ELR (cell line): ENCODE measurements at regions not wholly inside any gene's neighbourhood (a gene's known extent, or its start where the extent isn't known, plus 50 kb on each side); places are given as distances from the start of the nearest gene placed in this dataset.
"Not testable (repeated sequence)": the region's sequence is repeated elsewhere in the genome, so short reads cannot be mapped to it uniquely, and the experiment has no call there.

Source experiments
- DNase-seq: peaks from one replicate; pipeline ENCODE4 v3.0.0-alpha.2; 2015; ENCODE audit warnings: low read depth

GRCh38 chr9:28999057-28999456 is 1425.8 kb upstream of the C9orf72 start:
- DNase-seq, result no peak

GRCh38 chr9:28999806-29000205 is 1426.5 kb upstream of the C9orf72 start:
- peak; percentile 67 for DNase-seq

- DNase-seq, result peak; percentile 3
Measured at GRCh38 chr9:29001006-29001405, 1427.7 kb upstream of the C9orf72 start.

- DNase-seq, result no peak
Measured at GRCh38 chr9:29004988-29005387, 1431.7 kb upstream of the C9orf72 start.

- peak; percentile 7 for DNase-seq
Measured at GRCh38 chr9:29006628-29007027, 1433.3 kb upstream of the C9orf72 start.

- no peak for DNase-seq
Measured at GRCh38 chr9:29012911-29013310, 1439.6 kb upstream of the C9orf72 start.

- DNase-seq, result no peak
Measured at GRCh38 chr9:29021632-29022031, 1448.4 kb upstream of the C9orf72 start.

GRCh38 chr9:29038332-29038731 is 1465.1 kb upstream of the C9orf72 start:
- no peak for DNase-seq

GRCh38 chr9:29039258-29039657 is 1466.0 kb upstream of the C9orf72 start:
- DNase-seq, result peak; percentile 37

- no peak for DNase-seq
Measured at GRCh38 chr9:29043072-29043471, 1469.8 kb upstream of the C9orf72 start.

GRCh38 chr9:29044959-29045358 is 1471.7 kb upstream of the C9orf72 start:
- DNase-seq, result peak; percentile 60

- no peak for DNase-seq
Measured at GRCh38 chr9:29060041-29060440, 1486.8 kb upstream of the C9orf72 start.

GRCh38 chr9:29062446-29062845 is 1489.2 kb upstream of the C9orf72 start:
- no peak for DNase-seq

- DNase-seq, result no peak
Measured at GRCh38 chr9:29063031-29063430, 1489.8 kb upstream of the C9orf72 start.

- peak; percentile 9 for DNase-seq
Measured at GRCh38 chr9:29066141-29066640, 1492.9 kb upstream of the C9orf72 start.

- no peak for DNase-seq
Measured at GRCh38 chr9:29068461-29068860, 1495.2 kb upstream of the C9orf72 start.

- DNase-seq, result no peak
Measured at GRCh38 chr9:29069376-29069775, 1496.1 kb upstream of the C9orf72 start.

GRCh38 chr9:29078063-29078666 is 1504.9 kb upstream of the C9orf72 start:
- DNase-seq, result peak; percentile 63

GRCh38 chr9:29100762-29101161 is 1527.5 kb upstream of the C9orf72 start:
- no peak for DNase-seq

GRCh38 chr9:29104166-29104565 is 1530.9 kb upstream of the C9orf72 start:
- DNase-seq, result not testable (repeated sequence)

- DNase-seq, result no peak
Measured at GRCh38 chr9:29118555-29118954, 1545.3 kb upstream of the C9orf72 start.

- DNase-seq, result no peak
Measured at GRCh38 chr9:29126783-29127182, 1553.5 kb upstream of the C9orf72 start.

- DNase-seq, result peak; percentile 4
Measured at GRCh38 chr9:29129763-29130162, 1556.5 kb upstream of the C9orf72 start.

- peak; percentile 41 for DNase-seq
Measured at GRCh38 chr9:29144476-29144875, 1571.2 kb upstream of the C9orf72 start.
